PC-9 (cell line): ENCODE measurements at regions not wholly inside any gene's neighbourhood (a gene's known extent, or its start where the extent isn't known, plus 50 kb on each side); places are given as distances from the start of the nearest gene placed in this dataset.
"Not testable (repeated sequence)": the region's sequence is repeated elsewhere in the genome, so short reads cannot be mapped to it uniquely, and the experiment has no call there.

ENCODE experiments used
- BruUV-seq: library from RNA; stranded (reverse); fragments of 400-500 nt; replicated peaks from 2 replicates; lab custom pipeline; 2021; lab: Mats Ljungman, UMichigan
- CTCF ChIA-PET: fragments of 300-600 bp; sonication (Branson Sonifier 250); formaldehyde crosslinking; loops from one replicate; lab custom pipeline; 2022; ENCODE audit warnings: antibody characterized with exemption; lab: Charles Lee
- POLR2A ChIA-PET: fragments of 300-600 bp; sonication (Branson Sonifier 250); formaldehyde crosslinking; loops from one replicate; lab custom pipeline; 2022; ENCODE audit warnings: antibody characterized with exemption; ENCODE audit not compliant: unreplicated experiment; lab: Charles Lee
- DNase-seq, 2 experiments: peaks; one replicate each; pipeline versions ENCODE4 v3.0.0 to v3.0.0-alpha.2; 2015 to 2022; ENCODE audit warnings: mixed read lengths in 1 of 2
- H2AFZ ChIP-seq: fragments of 200-600 bp; sonication (generic); 2 replicates; pipeline ENCODE4 v1.8.1; 2017; ENCODE audit warnings: antibody characterized with exemption
- H3F3A ChIP-seq: fragments of 200-600 bp; sonication (generic); 2 replicates; pipeline ENCODE4 v1.8.1; 2017; ENCODE audit warnings: antibody characterized with exemption, mild to moderate bottlenecking, low read depth; ENCODE audit not compliant: insufficient read depth
- H3K27ac ChIP-seq: fragments of 200-600 bp; sonication (generic); 2 replicates; pipeline ENCODE4 v1.6.1; 2016; ENCODE audit warnings: mixed run types
- H3K27me3 ChIP-seq: fragments of 200-600 bp; sonication (generic); 2 replicates; pipeline ENCODE4 v1.6.1; 2016; ENCODE audit warnings: low read depth, mixed run types; ENCODE audit not compliant: insufficient read depth
- H3K36me3 ChIP-seq: fragments of 200-600 bp; sonication (generic); 2 replicates; pipeline ENCODE4 v1.6.1; 2016; ENCODE audit warnings: low read depth, mixed run types
- H3K4me1 ChIP-seq: fragments of 200-600 bp; sonication (generic); replicated peaks from 2 replicates; pipeline ENCODE4 v1.6.1; 2016; ENCODE audit warnings: mixed run types; ENCODE audit not compliant: insufficient read depth
- H3K4me2 ChIP-seq: fragments of 200-600 bp; sonication (generic); 2 replicates; pipeline ENCODE4 v1.6.1; 2017; ENCODE audit warnings: mixed run types
- H3K4me3 ChIP-seq: fragments of 200-600 bp; sonication (generic); 2 replicates; pipeline ENCODE4 v1.6.1; 2016; ENCODE audit warnings: mixed run types
- H3K79me2 ChIP-seq: fragments of 200-600 bp; sonication (generic); 2 replicates; pipeline ENCODE4 v1.6.1; 2017; ENCODE audit warnings: low read depth, mixed run types
- H3K9me2 ChIP-seq: fragments of 200-600 bp; sonication (generic); 2 replicates; pipeline ENCODE4 v1.8.1; 2017; ENCODE audit warnings: mild to moderate bottlenecking; ENCODE audit not compliant: insufficient read depth
- H3K9me3 ChIP-seq: fragments of 200-600 bp; sonication (generic); 2 replicates; pipeline ENCODE4 v1.8.1; 2016; ENCODE audit warnings: low read depth; ENCODE audit not compliant: insufficient read depth
- H4K20me1 ChIP-seq: fragments of 200-600 bp; sonication (generic); 2 replicates; pipeline ENCODE4 v1.8.1; 2017; ENCODE audit not compliant: insufficient read depth
- CTCF ChIP-seq: fragments of 200-600 bp; sonication (generic); conservative IDR thresholded peaks from 2 replicates; pipeline ENCODE4 v1.6.1; 2017; ENCODE audit warnings: mixed run types, antibody characterized with exemption, mild to moderate bottlenecking, moderate library complexity
- EZH2 ChIP-seq: fragments of 200-600 bp; sonication (generic); IDR thresholded peaks from 2 replicates; pipeline ENCODE4 v1.8.0; 2017; ENCODE audit warnings: antibody characterized with exemption, low read depth
- intact Hi-C: fragments of 100-400 bp; cut with micrococcal nuclease; formaldehyde crosslinking; loops from one replicate; pipeline ENCODE4 v1.10.0; 2022; ENCODE audit not compliant: unreplicated experiment

- Histone ChIP-seq H3K27ac (no peak overlapping the region), H3K4me3 (no peak overlapping the region), H4K20me1 (no peaks in the 10 kb centered on the region), H3K9me2 (no peaks in the 10 kb centered on the region), H3K79me2 (no peaks in the 10 kb centered on the region), H3K9me3 (no peaks in the 10 kb centered on the region), H3F3A (no peaks in the 10 kb centered on the region), H3K27me3 (no peaks in the 10 kb centered on the region), H3K36me3 (no peaks in the 10 kb centered on the region), H3K4me2 (no peak overlapping the region), H2AFZ (no peak overlapping the region), H3K4me1 (no peaks in the 10 kb centered on the region)
- ChIA-PET POLR2A (no interaction called here), CTCF (no interaction called here)
- TF ChIP-seq EZH2 (no peak), CTCF (no peak)
- DNase-seq = no peak
- intact Hi-C loops = no loop called here
- no TSS peak for BruUV-seq
Observed at GRCh38 chr16:35596467-35596866, 2137.1 kb downstream of the TP53TG3F start.

GRCh38 chr16:35598696-35599332 is 2139.4 kb downstream of the TP53TG3F start:
- BruUV-seq = no TSS peak
- Histone ChIP-seq H4K20me1 (no peaks in the 10 kb centered on the region), H3K79me2 (no peaks in the 10 kb centered on the region), H3K4me2 (peak overlapping the region; percentile 67), H3K27ac (no peak overlapping the region), H3K27me3 (no peaks in the 10 kb centered on the region), H3K4me1 (no peaks in the 10 kb centered on the region), H3K4me3 (peak overlapping the region; percentile 43; the same call in 1 of the 2 replicates), H3F3A (no peaks in the 10 kb centered on the region), H2AFZ (peak overlapping the region; percentile 72), H3K9me3 (no peaks in the 10 kb centered on the region), H3K9me2 (no peaks in the 10 kb centered on the region), H3K36me3 (no peaks in the 10 kb centered on the region)
- POLR2A ChIA-PET = no interaction called here
- CTCF ChIA-PET = no interaction called here
- intact Hi-C loops = no loop called here
- TF ChIP-seq CTCF = no peak
- no peak for TF ChIP-seq EZH2
- peak in 1 of 2 experiments; percentile 18 for DNase-seq

GRCh38 chr16:35599429-35600160 is 2140.2 kb downstream of the TP53TG3F start:
- no peak overlapping the region for H3K4me3 ChIP-seq
- no peak for DNase-seq
- CTCF ChIA-PET = no interaction called here

GRCh38 chr16:35600161-35600555 is 2140.7 kb downstream of the TP53TG3F start:
- H3K4me2 ChIP-seq, H3K4me1 ChIP-seq, H3K36me3 ChIP-seq, H2AFZ ChIP-seq, H3K27ac ChIP-seq, H3K79me2 ChIP-seq, H3K9me3 ChIP-seq, H3F3A ChIP-seq, H4K20me1 ChIP-seq, CTCF ChIA-PET, H3K4me3 ChIP-seq, DNase-seq, POLR2A ChIA-PET, H3K9me2 ChIP-seq, BruUV-seq, H3K27me3 ChIP-seq, intact Hi-C loops: not testable (repeated sequence)

More at GRCh38 chr16:35599429-35600160, 2140.2 kb downstream of the TP53TG3F start:
- H2AFZ ChIP-seq = 0 out of 2 replicates have a peak overlapping the region, but pooled peaks have one; percentile 72
- no peaks in the 10 kb centered on the region for H3K27me3 ChIP-seq
- no peaks in the 10 kb centered on the region for H3K4me1 ChIP-seq
- H3K9me2 ChIP-seq = no peaks in the 10 kb centered on the region
- no peaks in the 10 kb centered on the region for H3K9me3 ChIP-seq
- H4K20me1 ChIP-seq = no peaks in the 10 kb centered on the region
- H3K27ac ChIP-seq = no peak overlapping the region
- intact Hi-C loops = no loop called here
- no peaks in the 10 kb centered on the region for H3K36me3 ChIP-seq
- no peaks in the 10 kb centered on the region for H3K79me2 ChIP-seq
- BruUV-seq = no TSS peak
- no peaks in the 10 kb centered on the region for H3F3A ChIP-seq
- no peak for TF ChIP-seq CTCF
- TF ChIP-seq EZH2 = no peak
- H3K4me2 ChIP-seq = peak overlapping the region; percentile 67; the same call in 1 of the 2 replicates
- POLR2A ChIA-PET = no interaction called here
